ENCODE measurements at regions not wholly inside any gene's neighbourhood (a gene's known extent, or its start where the extent isn't known, plus 50 kb on each side); places are given as distances from the start of the nearest gene placed in this dataset.
A peak's percentile ranks its signal among the peaks of the same experiment; 100 is the strongest.
"Not testable (repeated sequence)": the region's sequence is repeated elsewhere in the genome, so short reads cannot be mapped to it uniquely, and the experiment has no call there.

DNA sequence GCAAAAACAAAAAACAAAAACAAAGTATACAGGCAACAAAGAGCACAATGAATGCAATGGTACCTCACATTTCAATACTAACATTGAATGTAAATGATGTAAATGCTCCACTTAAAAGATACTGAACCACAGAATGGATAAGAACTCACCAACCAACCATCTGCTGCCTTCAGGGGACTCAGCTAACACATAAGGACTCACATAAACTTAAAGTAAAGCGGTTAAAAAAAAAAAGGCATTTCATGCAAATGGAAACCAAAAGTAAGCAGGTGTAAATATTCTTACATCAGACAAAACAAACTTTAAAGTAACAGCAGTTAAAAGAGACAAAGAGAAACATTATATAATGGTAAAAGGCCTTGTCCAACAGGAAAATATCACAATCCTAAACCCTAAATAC is 156.1 kb downstream of the LTN1 start:
- ATAC-seq: peak; percentile 24
- DNase-seq; H3K27me3 Mint-ChIP-seq; H3K9me3 Mint-ChIP-seq (ENCODE audit: low read depth): not testable (repeated sequence)
- Mint-ChIP-seq H3K36me3 (peaks cover 26% of the 10 kb centered on the region), H3K4me1 (peaks cover 65% of the 10 kb centered on the region), H3K27ac (peak overlapping the region; percentile 97), H3K4me3 (peak overlapping the region; percentile 88)
- CTCF ChIA-PET: interaction anchor here (1.0 to 2.0 kb wide), 5 partner anchors 11 to 183 kb away, joined by 3 to 7 read pairs (median 3); partner anchors contain the start of gene RWDD2B

DNA sequence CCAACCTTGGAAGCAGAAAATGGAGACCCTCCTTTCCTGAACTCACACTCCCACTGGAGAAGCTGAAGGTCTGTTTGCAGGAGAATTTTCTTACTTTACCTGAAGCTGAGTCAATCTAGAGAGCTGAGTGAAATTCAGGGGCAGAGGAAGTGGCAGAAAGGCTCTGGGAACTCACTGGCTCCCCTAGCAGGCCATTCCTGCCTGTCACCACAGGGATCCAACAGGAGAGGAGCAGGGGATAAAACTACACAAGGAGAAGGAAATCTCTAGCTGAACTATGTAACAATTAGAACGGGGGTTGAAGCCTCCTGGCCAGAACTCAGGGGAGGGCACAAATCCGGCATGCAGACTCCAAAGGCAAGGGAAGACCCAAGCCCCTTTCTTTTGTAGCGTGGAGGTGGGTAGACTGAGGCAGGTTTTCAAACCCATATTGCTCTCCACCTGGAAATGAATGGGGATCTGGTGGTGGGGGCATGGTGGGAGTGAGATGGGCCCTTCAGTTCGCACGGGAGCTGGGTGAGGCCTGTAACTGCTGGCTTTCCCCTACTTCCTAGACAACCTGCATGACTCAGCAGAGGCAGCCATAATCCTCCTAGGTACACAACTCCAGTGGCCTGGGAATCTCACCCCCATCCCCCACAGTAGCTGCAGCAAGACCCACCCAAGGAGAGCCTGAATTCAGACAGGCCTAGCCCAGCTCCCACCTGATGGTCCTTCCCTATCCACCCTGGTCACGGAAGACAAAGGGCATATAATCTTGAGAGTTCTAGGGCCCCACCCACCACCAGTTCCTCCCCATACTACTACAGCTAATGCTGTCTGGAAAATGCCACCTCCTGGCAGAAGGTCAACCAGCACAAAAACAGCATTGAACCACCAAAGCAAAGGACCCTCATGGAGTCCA is 158.1 kb downstream of the LTN1 start:
- CTCF ChIA-PET: interaction anchor here (0.7 to 1.8 kb wide), 2 partner anchors 50 to 89 kb away, joined by 3 to 6 read pairs; a partner anchor contains a TSS
- Mint-ChIP-seq H3K4me3 (peak overlapping the region; percentile 88), H3K4me1 (peaks cover 73% of the 10 kb centered on the region), H3K27me3 (no peaks in the 10 kb centered on the region), H3K36me3 (peaks cover 33% of the 10 kb centered on the region), H3K27ac (peak overlapping the region; percentile 97), H3K9me3 (ENCODE audit: low read depth) (no peaks in the 10 kb centered on the region)
- ATAC-seq (no peak), DNase-seq (no peak)

DNA sequence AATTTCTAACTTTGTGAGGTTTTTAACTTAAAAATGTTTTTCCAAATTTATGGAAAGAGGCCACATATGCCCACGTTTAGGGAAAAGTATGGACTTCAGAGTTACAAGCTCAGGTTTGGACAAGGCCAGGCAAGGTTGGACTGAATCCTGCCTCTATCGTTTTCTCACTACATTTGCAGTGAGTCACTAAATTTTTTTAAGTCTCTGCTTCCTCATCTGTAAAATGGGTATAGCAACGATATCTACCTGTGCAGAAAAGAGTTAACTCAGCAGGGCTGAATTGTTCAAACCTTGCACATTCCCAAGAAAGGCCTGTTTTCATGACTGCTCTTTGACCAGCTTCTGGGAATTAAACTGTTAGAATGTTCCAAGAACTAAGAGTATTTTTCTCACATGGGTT is 159.1 kb downstream of the LTN1 start:
- Mint-ChIP-seq H3K36me3 (peaks cover 38% of the 10 kb centered on the region), H3K27ac (peak overlapping the region; percentile 97), H3K27me3 (no peaks in the 10 kb centered on the region), H3K9me3 (ENCODE audit: low read depth) (no peaks in the 10 kb centered on the region), H3K4me1 (peaks cover 72% of the 10 kb centered on the region), H3K4me3 (peak overlapping the region; percentile 88)
- no peak for DNase-seq
- CTCF ChIA-PET: interaction anchor here (0.7 to 1.8 kb wide), 2 partner anchors 51 to 88 kb away, joined by 3 to 6 read pairs; a partner anchor contains a TSS
- no peak for ATAC-seq

DNA sequence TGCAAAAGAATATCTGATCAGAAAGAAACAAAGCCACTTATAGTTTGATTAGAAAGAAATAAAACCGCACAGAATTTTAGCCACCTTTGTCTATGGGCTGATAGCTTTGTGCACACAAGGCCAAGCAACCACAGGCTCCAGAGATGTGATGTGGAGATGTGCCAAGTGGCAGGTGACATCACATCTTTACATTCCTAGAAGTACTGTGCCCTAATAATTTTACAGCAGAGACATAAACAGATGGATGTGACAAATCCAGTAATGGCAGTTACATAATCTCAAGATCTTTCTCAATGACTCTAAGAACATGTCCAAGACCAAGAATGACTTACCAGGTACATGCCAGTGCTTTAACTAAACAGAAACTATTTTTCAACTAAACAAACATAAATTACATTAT is 159.5 kb downstream of the LTN1 start:
- H3K27ac Mint-ChIP-seq: peak overlapping the region; percentile 97
- ATAC-seq: no peak
- CTCF ChIA-PET: no interaction called here
- DNase-seq: no peak
- no peaks in the 10 kb centered on the region for H3K27me3 Mint-ChIP-seq
- no peaks in the 10 kb centered on the region for H3K9me3 Mint-ChIP-seq (ENCODE audit: low read depth)
- peaks cover 39% of the 10 kb centered on the region for H3K36me3 Mint-ChIP-seq
- peaks cover 72% of the 10 kb centered on the region for H3K4me1 Mint-ChIP-seq
- H3K4me3 Mint-ChIP-seq: no peak overlapping the region

DNA sequence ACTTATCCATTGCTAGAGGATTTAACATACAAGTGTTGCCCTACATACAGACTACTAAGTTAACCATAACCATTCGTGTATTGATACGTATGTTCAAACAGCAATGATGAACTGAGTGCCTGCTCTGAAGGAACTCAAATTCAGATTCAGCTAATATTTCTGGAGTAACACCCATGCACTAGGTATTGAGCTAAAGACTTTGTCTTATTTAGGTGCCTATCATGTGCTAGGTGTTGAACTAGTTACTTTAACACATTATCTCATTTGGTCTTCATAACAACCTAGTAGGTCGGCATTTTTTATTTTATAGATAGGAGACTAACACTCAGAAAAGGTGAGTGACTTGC is 160.0 kb downstream of the LTN1 start:
- Mint-ChIP-seq H3K27me3 (no peaks in the 10 kb centered on the region), H3K9me3 (ENCODE audit: low read depth) (no peaks in the 10 kb centered on the region), H3K27ac (peak overlapping the region; percentile 97), H3K4me3 (peak overlapping the region; percentile 50), H3K36me3 (peaks cover 41% of the 10 kb centered on the region), H3K4me1 (peaks cover 68% of the 10 kb centered on the region)
- ATAC-seq: peak; percentile 14
- no peak for DNase-seq
- CTCF ChIA-PET: interaction anchor here (0.9 to 1.5 kb wide), 3 partner anchors 52 to 142 kb away, joined by 3 read pairs; no protein-coding TSS in a partner anchor

DNA sequence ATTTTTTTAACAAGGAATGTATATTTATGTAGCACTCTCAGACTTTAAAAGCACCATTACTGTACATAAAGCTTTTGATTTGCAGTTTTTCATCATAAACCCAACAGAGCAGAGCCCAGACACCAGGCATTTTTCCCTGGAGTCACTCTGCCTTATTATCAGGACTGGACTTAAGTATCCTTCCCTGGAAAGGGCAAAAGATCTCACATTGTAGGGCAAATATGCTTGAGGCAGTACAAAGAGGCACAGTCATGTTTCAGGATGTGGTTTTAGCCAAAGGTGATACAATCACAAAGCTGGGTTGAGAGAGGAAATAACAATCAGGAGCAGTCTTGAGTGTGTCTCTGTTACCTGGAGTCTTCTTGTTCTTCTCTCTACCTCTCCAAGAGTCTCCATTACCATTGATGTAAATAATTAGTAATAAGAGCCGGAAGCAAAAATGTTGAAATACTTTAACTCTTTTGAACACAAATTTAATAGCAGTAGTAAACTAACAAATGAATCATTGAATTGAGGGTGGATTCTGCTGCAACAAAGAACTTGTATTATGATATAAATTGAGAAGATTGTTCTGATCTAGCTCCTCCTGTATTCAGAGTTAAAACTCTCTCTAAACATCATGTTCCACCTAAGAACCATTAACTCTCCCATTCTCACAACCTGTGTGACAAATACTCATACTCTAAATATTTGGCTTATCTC is 160.5 kb downstream of the LTN1 start:
- H3K4me3 Mint-ChIP-seq: peak overlapping the region; percentile 50

DNA sequence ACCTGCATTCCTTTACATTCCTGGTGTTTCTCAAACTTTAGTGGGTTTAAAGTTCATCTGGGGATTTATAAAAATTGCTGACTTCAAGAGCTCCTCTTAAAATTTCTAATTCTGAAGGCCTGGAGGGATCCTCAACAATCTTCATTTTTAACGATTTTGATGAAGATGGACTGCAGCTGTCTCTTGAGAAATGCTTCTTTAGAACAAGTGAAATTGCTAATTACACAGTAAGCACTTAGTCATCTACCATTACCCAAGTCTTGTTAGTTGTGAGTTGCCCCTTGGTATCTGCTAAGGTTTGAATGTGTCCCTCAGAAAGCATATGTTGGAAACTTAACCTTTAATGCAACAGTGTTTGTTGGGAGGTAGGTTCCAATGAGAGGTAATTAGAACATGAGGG is 163.7 kb downstream of the LTN1 start:
- Mint-ChIP-seq H3K27me3 (no peaks in the 10 kb centered on the region), H3K36me3 (peaks cover 32% of the 10 kb centered on the region), H3K4me3 (no peak overlapping the region), H3K9me3 (ENCODE audit: low read depth) (no peaks in the 10 kb centered on the region), H3K4me1 (peaks cover 35% of the 10 kb centered on the region), H3K27ac (no peak overlapping the region)
- DNase-seq: no peak
- CTCF ChIA-PET: no interaction called here
- no peak for ATAC-seq

More for the DNA sequence above, 160.5 kb downstream of the LTN1 start:
- ATAC-seq (peak; percentile 95), DNase-seq (peak; percentile 59)
- peaks cover 38% of the 10 kb centered on the region for H3K36me3 Mint-ChIP-seq
- peaks cover 66% of the 10 kb centered on the region for H3K4me1 Mint-ChIP-seq
- no peaks in the 10 kb centered on the region for H3K27me3 Mint-ChIP-seq
- H3K9me3 Mint-ChIP-seq (ENCODE audit: low read depth): no peaks in the 10 kb centered on the region
- peak overlapping the region; percentile 97 for H3K27ac Mint-ChIP-seq
- CTCF ChIA-PET: interaction anchor here (0.9 to 1.5 kb wide), 3 partner anchors 51 to 143 kb away, joined by 3 read pairs; no protein-coding TSS in a partner anchor

DNA sequence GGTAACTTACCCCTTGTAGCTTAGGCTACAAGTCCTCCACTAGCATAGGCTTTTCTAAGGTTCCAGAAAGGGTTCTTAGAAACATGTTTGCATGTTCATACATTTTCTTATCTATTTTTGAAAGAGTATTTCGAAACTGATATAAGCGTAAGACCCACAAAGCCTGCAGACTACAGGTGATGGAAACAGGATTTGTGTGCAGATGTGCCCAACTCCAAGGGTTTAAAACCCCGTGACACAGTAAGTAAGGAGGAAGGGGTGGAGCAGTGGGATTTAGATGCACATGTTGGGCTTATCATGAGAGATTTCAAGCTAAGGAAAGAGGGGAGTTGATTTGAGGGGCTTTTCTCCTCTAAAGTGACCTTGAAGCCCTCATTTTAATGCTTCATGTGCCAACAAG is 164.7 kb downstream of the LTN1 start:
- CTCF ChIA-PET: interaction anchor here (1.1 kb wide), 1 partner anchor 9 kb away, joined by 3 read pairs; no protein-coding TSS in a partner anchor
- no peak for ATAC-seq
- H3K9me3 Mint-ChIP-seq (ENCODE audit: low read depth): no peaks in the 10 kb centered on the region
- peaks cover 23% of the 10 kb centered on the region for H3K36me3 Mint-ChIP-seq
- H3K4me1 Mint-ChIP-seq: peaks cover 25% of the 10 kb centered on the region
- no peak overlapping the region for H3K27ac Mint-ChIP-seq
- DNase-seq: no peak
- H3K27me3 Mint-ChIP-seq: no peaks in the 10 kb centered on the region
- H3K4me3 Mint-ChIP-seq: no peak overlapping the region

DNA sequence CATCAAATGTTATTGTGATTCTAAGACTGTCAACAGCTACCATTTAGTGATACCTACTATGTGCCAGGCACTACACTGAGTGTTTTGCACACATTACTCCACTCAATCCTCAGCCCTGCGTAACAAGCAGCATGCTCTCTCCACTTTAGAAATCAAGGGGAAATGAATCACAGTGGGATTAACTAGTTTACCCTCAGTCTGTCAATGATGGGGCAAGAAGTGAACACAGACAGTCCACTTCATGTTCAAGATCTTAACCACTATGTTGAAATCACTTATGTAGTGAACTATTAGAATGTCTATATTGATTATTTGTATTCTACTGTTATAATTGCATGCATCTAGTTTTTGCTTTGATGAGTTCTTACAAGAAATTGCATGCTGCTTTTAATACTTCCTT is 165.3 kb downstream of the LTN1 start:
- DNase-seq (no peak), ATAC-seq (no peak)
- Mint-ChIP-seq H3K36me3 (peaks cover 23% of the 10 kb centered on the region), H3K27me3 (no peaks in the 10 kb centered on the region), H3K4me1 (peaks cover 19% of the 10 kb centered on the region), H3K27ac (no peak overlapping the region), H3K4me3 (no peak overlapping the region), H3K9me3 (ENCODE audit: low read depth) (no peaks in the 10 kb centered on the region)
- CTCF ChIA-PET: interaction anchor here (1.1 kb wide), 1 partner anchor 8 kb away, joined by 3 read pairs; no protein-coding TSS in a partner anchor

DNA sequence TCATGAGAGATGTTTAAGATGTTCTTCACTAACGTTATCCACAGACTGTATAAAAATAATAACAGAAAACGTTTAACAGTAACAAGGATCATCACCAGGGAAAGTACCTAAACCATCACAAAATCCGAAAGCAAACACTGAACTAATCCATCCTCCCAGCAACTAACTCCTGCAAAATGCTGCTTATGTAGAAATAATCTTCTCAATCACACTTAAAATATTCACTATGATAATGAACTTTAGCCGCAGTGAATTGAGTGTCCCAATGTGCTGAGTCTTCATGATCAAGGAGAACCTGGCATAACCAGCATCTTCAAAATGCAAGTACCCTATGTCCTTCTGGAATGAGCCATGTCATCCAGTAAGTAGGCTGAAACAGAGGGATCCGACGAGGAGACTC is 166.1 kb downstream of the LTN1 start:
- Mint-ChIP-seq H3K4me3 (no peak overlapping the region), H3K27ac (no peak overlapping the region), H3K9me3 (ENCODE audit: low read depth) (no peaks in the 10 kb centered on the region), H3K4me1 (peaks cover 12% of the 10 kb centered on the region), H3K36me3 (peaks cover 23% of the 10 kb centered on the region), H3K27me3 (no peaks in the 10 kb centered on the region)
- CTCF ChIA-PET: interaction anchor here (1.2 kb wide), 1 partner anchor 10 kb away, joined by 3 read pairs; no protein-coding TSS in a partner anchor
- ATAC-seq (no peak), DNase-seq (no peak)

DNA sequence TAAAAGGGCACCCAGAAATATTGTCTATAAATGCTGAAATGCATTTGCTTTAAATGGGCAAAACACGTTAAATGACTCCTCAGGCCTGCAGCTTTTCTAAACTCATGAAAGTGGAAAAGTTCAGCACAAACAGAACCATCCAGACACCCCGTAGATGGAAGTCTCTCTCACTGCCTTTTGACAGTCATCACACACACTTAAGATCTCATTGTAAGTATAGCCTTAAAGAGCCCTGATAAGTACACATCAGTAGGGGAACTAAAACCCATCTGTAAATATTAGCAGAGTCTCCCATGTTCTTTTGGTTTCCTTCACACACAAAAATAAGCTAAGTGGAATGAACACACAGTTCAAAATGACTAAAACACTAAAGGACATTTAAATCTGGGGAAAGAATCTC is 166.7 kb downstream of the LTN1 start:
- Mint-ChIP-seq H3K4me3 (no peak overlapping the region), H3K27me3 (no peaks in the 10 kb centered on the region), H3K27ac (no peak overlapping the region), H3K9me3 (ENCODE audit: low read depth) (no peaks in the 10 kb centered on the region), H3K4me1 (peaks cover 8% of the 10 kb centered on the region), H3K36me3 (peaks cover 28% of the 10 kb centered on the region)
- CTCF ChIA-PET: interaction anchor here (1.2 kb wide), 1 partner anchor 11 kb away, joined by 3 read pairs; no protein-coding TSS in a partner anchor
- no peak for ATAC-seq
- no peak for DNase-seq

DNA sequence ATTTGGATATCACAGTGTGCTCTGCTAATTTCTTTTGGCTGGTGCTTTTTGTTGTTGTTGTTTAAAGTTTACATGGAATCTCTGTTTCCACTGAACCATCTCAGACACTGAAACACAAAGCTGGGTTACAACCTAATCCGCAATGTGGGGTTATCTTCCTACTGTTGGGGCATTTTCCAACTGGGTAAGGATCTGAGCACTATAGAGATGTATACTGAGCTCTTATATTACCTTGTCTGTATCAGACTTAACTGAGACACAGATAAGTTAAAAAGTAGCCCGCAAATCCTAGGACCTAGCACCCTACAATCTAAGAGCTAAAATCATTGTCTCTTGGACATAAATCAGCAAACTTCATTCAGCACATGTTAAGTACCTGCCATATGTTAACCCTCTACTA is 169.2 kb downstream of the LTN1 start:
- ATAC-seq (no peak), DNase-seq (no peak)
- no peaks in the 10 kb centered on the region for H3K9me3 Mint-ChIP-seq (ENCODE audit: low read depth)
- no peak overlapping the region for H3K4me3 Mint-ChIP-seq
- H3K27me3 Mint-ChIP-seq: no peaks in the 10 kb centered on the region
- H3K4me1 Mint-ChIP-seq: peaks cover 4% of the 10 kb centered on the region
- H3K27ac Mint-ChIP-seq: no peak overlapping the region
- CTCF ChIA-PET: interaction anchor here (1.3 to 1.5 kb wide), 2 partner anchors 13 to 78 kb away, joined by 4 to 5 read pairs; no protein-coding TSS in a partner anchor
- peaks cover 35% of the 10 kb centered on the region for H3K36me3 Mint-ChIP-seq

All from activated CD8-positive, alpha-beta memory T cell treated with anti-CD3 and anti-CD28 coated beads, Interleukin-2, amount 10 ng/mL, durations not matched to agents 7 days and 5 days (primary cell).